Small intestine (tissue), 7 donors: ENCODE measurements at regions not wholly inside any gene's neighbourhood (a gene's known extent, or its start where the extent isn't known, plus 50 kb on each side); places are given as distances from the start of the nearest gene placed in this dataset.

Experiments used
- DNase-seq, 2 donors: peaks; one replicate each; pipeline versions ENCODE4 v3.0.0 to v3.0.0-alpha.2; 2013
- FAIRE-seq: peaks from 2 replicates; lab custom pipeline; 2012; peaks lifted over from hg19 to GRCh38; lab: Jason Lieb, UNC
- H3K27ac ChIP-seq, 3 donors: one replicate each; pipeline ENCODE4 v1.5.1; 2013; ENCODE audit warnings: low read length in 2 of 3, mild to moderate bottlenecking in 2 of 3, control low read depth in 1 of 3, inconsistent platforms in 1 of 3, low read depth in 1 of 3, moderate library complexity in 1 of 3
- H3K27me3 ChIP-seq, 3 donors: one replicate each; pipeline ENCODE4 v1.6.1; 2013; ENCODE audit warnings: low read length in 3 of 3, inconsistent platforms in 1 of 3; ENCODE audit not compliant: control insufficient read depth in 3 of 3, insufficient read depth in 3 of 3
- H3K36me3 ChIP-seq, 3 donors: one replicate each; pipeline ENCODE4 v1.6.1; 2013; ENCODE audit warnings: low read length in 3 of 3, inconsistent platforms in 1 of 3, low read depth in 1 of 3, mild to moderate bottlenecking in 1 of 3, moderate library complexity in 1 of 3; ENCODE audit not compliant: control insufficient read depth in 3 of 3, insufficient read depth in 2 of 3
- H3K4me1 ChIP-seq, 3 donors: one replicate each; pipeline ENCODE4 v1.6.1; 2013; ENCODE audit warnings: low read length in 2 of 3, inconsistent platforms in 1 of 3, low read depth in 1 of 3, mild to moderate bottlenecking in 1 of 3, moderate library complexity in 1 of 3; ENCODE audit not compliant: control insufficient read depth in 3 of 3, insufficient read depth in 2 of 3
- H3K4me3 ChIP-seq, 3 donors: one replicate each; pipeline ENCODE4 v1.5.1; 2013; ENCODE audit warnings: low read length in 3 of 3, control low read depth in 1 of 3, inconsistent platforms in 1 of 3, low read depth in 1 of 3, mild to moderate bottlenecking in 1 of 3, moderate library complexity in 1 of 3
- H3K9me3 ChIP-seq, 2 donors: one replicate each; pipeline ENCODE4 v1.6.1; 2013; ENCODE audit warnings: low read depth in 1 of 2, low read length in 1 of 2; ENCODE audit not compliant: control insufficient read depth in 2 of 2, insufficient read depth in 1 of 2
- WGBS, 3 donors: extraction: QIAGEN DNeasy Blood & Tissue Kit; methylation state at CpG; one replicate each; pipeline ENCODE4 v1.1.7; 2013; 5-methylcytosine and 5-hydroxymethylcytosine counted together
- donor health status: healthy with polysubstance abuse.
- donor health status: control.
- donor health status: control.
- donor health status: Bipolar disorder and iron deficiency.
- donor health status: healthy.

DNA sequence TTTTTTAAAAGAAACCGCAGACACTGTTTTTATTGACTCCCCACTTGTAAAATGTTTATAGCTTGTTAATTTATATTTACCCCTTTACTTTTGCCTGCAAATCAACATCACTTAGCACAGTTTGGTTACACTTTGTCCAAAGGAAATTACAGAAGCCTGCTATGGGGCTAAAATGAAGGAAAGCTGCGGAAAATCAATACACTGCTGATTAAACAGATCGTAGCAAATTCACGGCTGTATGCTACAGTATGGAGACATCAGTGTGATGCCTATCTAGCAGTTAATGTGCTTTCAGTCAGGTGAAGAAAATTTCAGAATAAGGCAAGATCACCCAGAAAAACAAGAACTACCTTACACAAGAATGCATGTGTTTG lies 110.0 kb downstream of the FOXG1 start:
- DNase-seq (no peak), FAIRE-seq (no peak)
- Histone ChIP-seq H3K4me1 (no peaks in the 10 kb centered on the region), H3K9me3 (no peaks in the 10 kb centered on the region), H3K36me3 (no peaks in the 10 kb centered on the region), H3K27ac (no peak overlapping the region), H3K27me3 (no peaks in the 10 kb centered on the region), H3K4me3 (no peak overlapping the region)
- WGBS, 3 donors, result 58 to 67% (median 66%) methylated on average over 4 of the region's 4 CpGs

DNA sequence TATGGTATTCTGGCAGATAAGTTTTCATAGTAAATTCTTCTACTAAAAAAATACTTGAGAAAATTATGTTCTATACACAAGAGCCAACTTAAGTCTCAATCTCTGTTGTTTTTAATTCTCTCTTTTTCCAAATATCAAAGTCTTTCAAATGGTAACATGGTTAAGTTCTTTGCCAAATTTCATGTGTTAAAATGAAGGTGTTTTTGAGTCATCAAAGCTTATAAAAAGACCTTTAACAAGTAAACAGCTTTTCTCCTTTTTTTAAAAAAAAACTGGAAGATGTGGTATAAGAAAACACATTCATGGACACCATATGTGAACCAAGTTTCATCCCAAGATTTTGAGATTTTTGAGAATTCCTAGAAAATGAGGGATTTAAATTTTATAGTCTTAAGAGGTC lies 111.3 kb downstream of the FOXG1 start:
- H3K27me3 ChIP-seq, result no peaks in the 10 kb centered on the region
- FAIRE-seq, result no peak
- no peak overlapping the region for H3K4me3 ChIP-seq
- H3K9me3 ChIP-seq, result no peaks in the 10 kb centered on the region
- no peaks in the 10 kb centered on the region for H3K36me3 ChIP-seq
- DNase-seq, result no peak
- H3K27ac ChIP-seq, result no peak overlapping the region
- no peaks in the 10 kb centered on the region for H3K4me1 ChIP-seq

DNA sequence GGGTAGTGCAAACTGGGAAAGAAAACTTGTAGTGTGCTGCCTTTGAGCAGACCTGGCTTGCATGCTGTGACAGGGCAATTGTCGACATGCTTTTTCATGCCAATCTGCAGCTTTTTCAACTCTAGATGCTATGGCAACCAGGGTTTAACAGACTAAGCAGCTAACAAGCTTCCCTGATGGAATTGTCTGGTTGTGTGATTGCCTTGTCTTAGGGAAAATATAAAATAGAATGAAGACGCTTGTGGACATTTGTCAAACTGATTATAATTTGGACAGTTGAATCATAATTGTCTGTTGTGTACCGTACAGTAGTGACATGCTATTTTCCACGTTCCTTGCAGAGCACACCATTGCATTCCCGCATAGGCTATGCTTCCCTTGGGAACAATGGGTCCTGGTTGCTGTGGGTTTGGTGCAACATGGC lies 113.0 kb downstream of the FOXG1 start:
- H3K4me1 ChIP-seq, result no peaks in the 10 kb centered on the region
- H3K27me3 ChIP-seq, result no peaks in the 10 kb centered on the region
- H3K36me3 ChIP-seq, result no peaks in the 10 kb centered on the region
- 73 to 75% (median 73%) methylated on average over 5 of the region's 5 CpGs for WGBS, 3 donors
- no peak overlapping the region for H3K27ac ChIP-seq
- DNase-seq (no peak), FAIRE-seq (no peak)
- H3K4me3 ChIP-seq, result no peak overlapping the region
- H3K9me3 ChIP-seq, result no peaks in the 10 kb centered on the region

DNA sequence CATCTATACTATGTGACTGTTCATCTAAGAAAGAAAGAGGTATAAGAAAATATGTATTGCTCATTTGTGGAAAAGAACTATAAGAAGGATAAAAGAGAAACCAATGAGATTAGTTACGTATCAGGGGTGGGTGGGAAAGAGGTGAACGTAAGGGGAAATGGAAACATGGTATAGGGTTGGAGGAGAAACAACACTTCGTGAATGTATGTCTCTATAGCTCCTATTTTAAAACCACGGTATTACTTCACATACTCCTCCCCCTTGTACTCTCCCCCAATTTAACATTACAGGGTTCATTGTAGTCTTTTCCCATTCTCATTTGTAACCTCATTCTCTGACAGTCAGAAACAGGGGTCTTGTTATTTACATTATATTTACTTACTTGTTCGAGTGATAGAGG lies 120.4 kb downstream of the FOXG1 start:
- 74 to 86% (median 83%) methylated on average over 5 of the region's 5 CpGs for WGBS, 3 donors
- DNase-seq, result no peak
- H3K4me3 ChIP-seq, result no peak overlapping the region
- H3K27me3 ChIP-seq, result no peaks in the 10 kb centered on the region
- no peak for FAIRE-seq
- H3K4me1 ChIP-seq, result no peaks in the 10 kb centered on the region
- H3K27ac ChIP-seq, result no peak overlapping the region
- H3K36me3 ChIP-seq, result no peaks in the 10 kb centered on the region
- no peaks in the 10 kb centered on the region for H3K9me3 ChIP-seq

DNA sequence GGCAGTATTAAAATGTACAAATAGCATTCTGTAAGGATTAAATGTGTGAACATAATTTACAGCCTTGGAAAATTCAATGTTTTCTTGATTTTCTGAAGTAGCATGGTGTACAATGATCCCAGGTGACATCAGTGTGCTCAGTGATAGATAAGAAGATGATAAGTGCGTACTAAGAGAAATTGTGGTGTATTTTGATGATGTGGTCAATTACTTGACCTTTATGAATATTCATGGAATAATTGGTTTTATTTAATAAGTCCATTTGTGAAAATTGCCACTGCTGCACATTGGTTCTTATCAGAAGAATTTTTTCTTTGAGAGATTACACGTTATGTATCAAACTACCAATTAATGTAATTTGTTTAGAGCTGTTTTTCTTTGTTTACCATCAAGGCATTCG lies 128.8 kb downstream of the FOXG1 start:
- FAIRE-seq (no peak), DNase-seq (no peak)
- H3K4me1 ChIP-seq, result no peaks in the 10 kb centered on the region
- no peak overlapping the region for H3K4me3 ChIP-seq
- WGBS, 3 donors, result 45 to 65% (median 55%) methylated on average over 3 of the region's 3 CpGs
- no peak overlapping the region for H3K27ac ChIP-seq
- H3K36me3 ChIP-seq, result no peaks in the 10 kb centered on the region
- no peaks in the 10 kb centered on the region for H3K27me3 ChIP-seq
- no peaks in the 10 kb centered on the region for H3K9me3 ChIP-seq

DNA sequence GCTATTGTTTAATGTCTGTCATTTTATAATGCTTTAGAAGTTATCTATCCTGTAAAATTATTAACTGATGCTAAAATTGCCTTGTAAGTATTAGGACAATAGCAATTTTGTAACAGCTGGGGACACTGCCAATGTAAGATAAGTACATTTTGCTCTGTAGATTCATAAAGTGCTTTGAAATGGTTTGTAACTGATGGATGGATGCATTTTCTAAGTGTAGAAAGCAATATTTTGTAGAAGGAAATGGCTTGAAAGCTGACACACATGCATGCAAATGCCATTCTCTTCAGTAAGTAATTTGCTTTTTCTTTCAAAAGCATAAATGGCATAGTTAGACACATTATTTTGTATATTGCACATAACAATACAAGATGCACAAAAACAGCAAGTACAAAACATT lies 129.8 kb downstream of the FOXG1 start:
- H3K27me3 ChIP-seq, result no peaks in the 10 kb centered on the region
- DNase-seq, result no peak
- no peaks in the 10 kb centered on the region for H3K36me3 ChIP-seq
- H3K4me3 ChIP-seq, result no peak overlapping the region
- FAIRE-seq, result no peak
- H3K4me1 ChIP-seq, result no peaks in the 10 kb centered on the region
- no peak overlapping the region for H3K27ac ChIP-seq
- no peaks in the 10 kb centered on the region for H3K9me3 ChIP-seq

DNA sequence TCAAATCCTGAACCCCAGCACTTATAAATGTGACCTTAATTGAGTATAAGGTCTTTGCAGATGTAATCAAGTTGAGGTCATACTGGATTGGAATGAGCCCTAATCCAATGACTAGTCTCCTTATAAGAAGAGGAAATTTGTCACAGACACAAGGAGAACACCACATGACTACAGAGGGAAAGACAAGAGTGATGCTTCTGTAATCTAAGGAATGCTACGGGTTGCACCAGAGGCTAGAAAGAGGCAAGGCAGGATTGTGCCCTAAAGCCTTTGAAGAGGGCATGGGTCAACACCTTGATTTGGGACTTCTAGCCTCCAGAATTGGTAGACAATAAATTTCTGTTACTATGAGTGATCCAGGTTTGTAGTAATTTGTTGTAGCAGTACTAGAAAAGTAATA lies 135.0 kb downstream of the FOXG1 start:
- FAIRE-seq, result no peak
- H3K4me3 ChIP-seq, result no peak overlapping the region

DNA sequence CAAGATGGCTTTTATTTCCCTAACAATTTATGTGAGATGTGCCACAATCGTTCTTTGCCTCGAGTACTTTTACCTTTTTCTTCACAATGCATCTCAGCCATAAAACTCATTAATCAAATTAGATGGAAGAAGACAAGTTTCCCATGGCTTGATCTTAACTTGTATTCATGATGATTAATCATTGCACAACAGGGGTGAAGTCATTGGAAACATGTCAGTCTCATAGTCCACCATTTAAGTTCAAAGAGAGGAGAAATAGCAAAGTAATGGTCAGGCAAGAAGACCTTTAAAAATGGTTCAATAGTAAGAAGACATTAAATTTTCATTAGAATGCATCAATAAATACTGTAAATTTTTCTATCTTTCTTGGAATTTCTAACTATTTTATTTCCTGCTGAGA lies 136.3 kb downstream of the FOXG1 start:
- no peak overlapping the region for H3K4me3 ChIP-seq
- no peaks in the 10 kb centered on the region for H3K4me1 ChIP-seq
- H3K9me3 ChIP-seq, result no peaks in the 10 kb centered on the region
- no peaks in the 10 kb centered on the region for H3K36me3 ChIP-seq
- H3K27me3 ChIP-seq, result no peaks in the 10 kb centered on the region
- no peak overlapping the region for H3K27ac ChIP-seq
- FAIRE-seq, result no peak
- no peak for DNase-seq
- 79 to 86% (median 80%) methylated on average over 2 of the region's 2 CpGs for WGBS, 3 donors

More for the DNA sequence above, 135.0 kb downstream of the FOXG1 start:
- no peaks in the 10 kb centered on the region for H3K4me1 ChIP-seq
- no peaks in the 10 kb centered on the region for H3K27me3 ChIP-seq
- H3K36me3 ChIP-seq, result no peaks in the 10 kb centered on the region
- no peak overlapping the region for H3K27ac ChIP-seq
- DNase-seq, result no peak
- H3K9me3 ChIP-seq, result no peaks in the 10 kb centered on the region
- WGBS, 3 donors, result 46 to 67% (median 53%) methylated on average over 1 of the region's 1 CpG

DNA sequence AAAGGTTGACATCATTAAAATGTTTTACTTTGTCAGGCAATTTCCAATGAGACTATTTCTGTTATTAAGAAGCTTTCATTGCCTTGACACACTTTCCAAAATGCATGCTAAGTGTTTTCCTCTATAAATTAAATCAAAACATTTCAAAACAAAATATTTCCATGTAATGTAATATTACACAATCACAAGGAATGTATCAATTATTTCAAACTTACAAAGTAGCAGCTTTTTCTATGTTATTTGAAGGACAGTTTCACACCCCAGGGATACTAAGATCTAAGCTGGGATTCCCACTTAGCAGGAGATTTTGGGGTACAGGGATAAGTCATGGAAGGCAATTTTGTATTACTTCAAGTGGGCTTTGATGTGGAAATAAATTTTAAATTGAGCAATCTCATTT lies 144.9 kb downstream of the FOXG1 start:
- FAIRE-seq, result no peak

More for the DNA sequence above, 144.9 kb downstream of the FOXG1 start:
- H3K36me3 ChIP-seq, result no peaks in the 10 kb centered on the region
- no peaks in the 10 kb centered on the region for H3K4me1 ChIP-seq
- H3K27me3 ChIP-seq, result no peaks in the 10 kb centered on the region
- no peaks in the 10 kb centered on the region for H3K9me3 ChIP-seq
- H3K4me3 ChIP-seq, result no peak overlapping the region
- DNase-seq, result no peak
- no peak overlapping the region for H3K27ac ChIP-seq
